Caco-2 (cell line): ENCODE measurements at regions not wholly inside any gene's neighbourhood (a gene's known extent, or its start where the extent isn't known, plus 50 kb on each side); places are given as distances from the start of the nearest gene placed in this dataset.
"Not testable (repeated sequence)": the region's sequence is repeated elsewhere in the genome, so short reads cannot be mapped to it uniquely, and the experiment has no call there.

Source experiments
- BruUV-seq: library from RNA; stranded (reverse); fragments of 400-500 nt; replicated peaks from 2 replicates; lab custom pipeline; 2021; lab: Mats Ljungman, UMichigan
- CTCF ChIA-PET: fragments of 300-600 bp; sonication (Branson Sonifier 250); formaldehyde crosslinking; loops from one replicate; lab custom pipeline; 2022; ENCODE audit warnings: antibody characterized with exemption; lab: Charles Lee
- POLR2A ChIA-PET: fragments of 300-600 bp; sonication (Branson Sonifier 250); formaldehyde crosslinking; loops from one replicate; lab custom pipeline; 2022; ENCODE audit warnings: antibody characterized with exemption; lab: Charles Lee
- DNase-seq, 2 experiments: peaks; one replicate each; pipeline versions ENCODE4 v3.0.0 to v3.0.0-alpha.2; 2020 to 2022
- H3K27me3 ChIP-seq: replicated peaks from 2 replicates; pipeline ENCODE4 v1.6.0; 2011; ENCODE audit warnings: low read length; ENCODE audit not compliant: control insufficient read depth, insufficient read depth
- H3K36me3 ChIP-seq: 2 replicates; pipeline ENCODE4 v1.5.1; 2011; ENCODE audit warnings: low read length; ENCODE audit not compliant: control insufficient read depth, insufficient read depth
- H3K4me1 ChIP-seq: fragments of 250-450 bp; sonication (Bioruptor Pico); 2 replicates; pipeline ENCODE4 v1.5.1; 2020; ENCODE audit warnings: mild to moderate bottlenecking
- H3K4me3 ChIP-seq: 2 replicates; pipeline ENCODE4 v1.5.1; 2011; ENCODE audit warnings: low read depth, mild to moderate bottlenecking, control low read depth, low read length
- H3K9me3 ChIP-seq: fragments of 250-450 bp; sonication (Bioruptor Pico); 2 replicates; pipeline ENCODE4 v1.5.1; 2020; ENCODE audit warnings: mild to moderate bottlenecking, moderate library complexity
- H3K27ac Mint-ChIP-seq: one replicate; pipeline ENCODE4 v1.8.0; 2022; ENCODE audit warnings: mixed read lengths; ENCODE audit not compliant: unreplicated experiment
- H3K27me3 Mint-ChIP-seq: one replicate; pipeline ENCODE4 v1.8.0; 2022; ENCODE audit warnings: mixed read lengths; ENCODE audit not compliant: insufficient read depth, unreplicated experiment
- H3K36me3 Mint-ChIP-seq: one replicate; pipeline ENCODE4 v1.8.0; 2022; ENCODE audit warnings: mild to moderate bottlenecking, mixed read lengths; ENCODE audit not compliant: insufficient read depth, unreplicated experiment
- H3K4me1 Mint-ChIP-seq: one replicate; pipeline ENCODE4 v1.8.0; 2022; ENCODE audit warnings: low read depth, mixed read lengths; ENCODE audit not compliant: unreplicated experiment
- H3K4me3 Mint-ChIP-seq: one replicate; pipeline ENCODE4 v1.8.0; 2022; ENCODE audit warnings: mild to moderate bottlenecking, moderate library complexity, mixed read lengths; ENCODE audit not compliant: unreplicated experiment
- H3K9me3 Mint-ChIP-seq: one replicate; pipeline ENCODE4 v1.8.0; 2022; ENCODE audit warnings: mixed read lengths; ENCODE audit not compliant: unreplicated experiment
- CTCF ChIP-seq, 2 experiments: fragments of 200-600 bp in 1 of 2; IDR thresholded peaks; 1 replicate in 1 of 2; 2 replicates in 1 of 2; pipeline versions ENCODE4 v1.5.1 to v1.8.0; 2011 to 2022; ENCODE audit warnings: antibody characterized with exemption in 1 of 2, control low read depth in 1 of 2, inconsistent platforms in 1 of 2, low read depth in 1 of 2, low read length in 1 of 2, mild to moderate bottlenecking in 1 of 2, moderate library complexity in 1 of 2; ENCODE audit not compliant: insufficient read depth in 1 of 2, severe bottlenecking in 1 of 2, unreplicated experiment in 1 of 2
- intact Hi-C: fragments of 100-400 bp; cut with micrococcal nuclease; formaldehyde crosslinking; loops from one replicate; pipeline ENCODE4 v1.10.0; 2022; ENCODE audit not compliant: unreplicated experiment

DNA sequence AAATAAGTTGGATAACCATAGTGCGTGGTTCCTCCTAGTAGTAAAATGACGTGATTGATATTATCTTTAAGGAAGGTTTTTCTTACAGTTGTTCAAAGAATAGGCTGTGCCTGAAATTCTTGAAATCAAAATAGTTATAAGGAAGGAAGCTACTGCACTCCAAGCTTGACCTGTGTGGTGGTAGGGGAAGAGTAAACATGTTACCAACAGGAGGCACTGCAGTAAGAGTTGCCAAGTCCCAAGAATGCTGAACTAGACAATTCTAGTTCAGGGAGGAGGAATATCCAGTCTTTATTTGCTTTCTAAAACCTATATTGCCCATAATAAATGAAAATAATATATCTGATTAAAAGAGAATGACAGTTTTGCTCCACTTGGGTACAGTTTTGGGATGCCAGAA is 764.5 kb downstream of the TMTC2 start:
- no peaks in the 10 kb centered on the region for H3K4me1 Mint-ChIP-seq
- BruUV-seq: no TSS peak
- Histone ChIP-seq H3K27me3 (no peaks in the 10 kb centered on the region), H3K36me3 (no peaks in the 10 kb centered on the region), H3K4me1 (no peaks in the 10 kb centered on the region), H3K4me3 (no peak overlapping the region), H3K9me3 (no peaks in the 10 kb centered on the region)
- no peak overlapping the region for H3K27ac Mint-ChIP-seq
- H3K4me3 Mint-ChIP-seq: no peak overlapping the region
- CTCF ChIA-PET: no interaction called here
- intact Hi-C loops: no loop called here
- peaks cover 6% of the 10 kb centered on the region for H3K27me3 Mint-ChIP-seq
- H3K9me3 Mint-ChIP-seq: peaks cover 7% of the 10 kb centered on the region
- POLR2A ChIA-PET: no interaction called here
- DNase-seq: no peak
- no peak for TF ChIP-seq CTCF (IDR thresholded peaks at IDR 0.05; ENCODE audit: insufficient read depth in 1 of 2, low read depth in 1 of 2, low read length in 1 of 2, severe bottlenecking in 1 of 2, unreplicated experiment in 1 of 2)
- H3K36me3 Mint-ChIP-seq: no peaks in the 10 kb centered on the region

DNA sequence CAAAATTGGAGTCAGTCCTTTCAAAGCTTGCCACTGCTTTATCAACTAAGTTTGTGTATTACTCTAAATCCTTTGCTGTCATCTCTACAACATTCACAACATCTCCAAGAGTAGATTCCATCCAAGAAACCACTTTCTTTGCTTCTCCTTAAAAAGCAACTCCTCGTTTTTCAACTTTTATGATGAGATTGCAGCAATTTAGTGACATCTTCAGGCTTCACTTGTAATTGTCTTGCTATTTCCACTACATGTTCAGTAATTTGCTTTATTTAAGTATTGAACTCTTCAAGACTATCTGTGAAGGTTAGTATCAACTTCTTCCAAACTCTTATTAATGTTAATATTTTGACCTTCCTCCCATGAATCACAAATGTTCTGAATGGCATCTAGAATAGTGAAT is 747.9 kb downstream of the TMTC2 start:
- H3K4me3 ChIP-seq: no peak overlapping the region
- DNase-seq: no peak
- intact Hi-C loops: no loop called here
- H3K9me3 ChIP-seq: no peaks in the 10 kb centered on the region
- no peaks in the 10 kb centered on the region for H3K4me1 Mint-ChIP-seq
- no peak overlapping the region for H3K4me3 Mint-ChIP-seq
- no peaks in the 10 kb centered on the region for H3K27me3 ChIP-seq
- H3K27ac Mint-ChIP-seq: no peak overlapping the region
- H3K36me3 Mint-ChIP-seq: no peaks in the 10 kb centered on the region
- H3K4me1 ChIP-seq: no peaks in the 10 kb centered on the region
- peaks cover 31% of the 10 kb centered on the region for H3K9me3 Mint-ChIP-seq
- no peaks in the 10 kb centered on the region for H3K36me3 ChIP-seq
- CTCF ChIA-PET: no interaction called here
- POLR2A ChIA-PET: no interaction called here
- BruUV-seq: no TSS peak
- no peaks in the 10 kb centered on the region for H3K27me3 Mint-ChIP-seq
- TF ChIP-seq CTCF (IDR thresholded peaks at IDR 0.05; ENCODE audit: insufficient read depth in 1 of 2, low read depth in 1 of 2, low read length in 1 of 2, severe bottlenecking in 1 of 2, unreplicated experiment in 1 of 2): no peak

- no peaks in the 10 kb centered on the region for H3K4me1 ChIP-seq
- Mint-ChIP-seq H3K27me3 (no peaks in the 10 kb centered on the region), H3K36me3 (no peaks in the 10 kb centered on the region), H3K9me3 (peaks cover 31% of the 10 kb centered on the region), H3K27ac (no peak overlapping the region), H3K4me1 (no peaks in the 10 kb centered on the region), H3K4me3 (no peak overlapping the region)
- BruUV-seq: no TSS peak
- no peaks in the 10 kb centered on the region for H3K27me3 ChIP-seq
- CTCF ChIA-PET: no interaction called here
- DNase-seq: no peak
- intact Hi-C loops: no loop called here
- no peak for TF ChIP-seq CTCF (IDR thresholded peaks at IDR 0.05; ENCODE audit: insufficient read depth in 1 of 2, low read depth in 1 of 2, low read length in 1 of 2, severe bottlenecking in 1 of 2, unreplicated experiment in 1 of 2)
- H3K9me3 ChIP-seq: no peaks in the 10 kb centered on the region
- POLR2A ChIA-PET: no interaction called here
- H3K4me3 ChIP-seq: no peak overlapping the region
- H3K36me3 ChIP-seq: no peaks in the 10 kb centered on the region
Observed at GRCh38 chr12:83432176-83432719, 745.5 kb downstream of the TMTC2 start.

- H3K27ac Mint-ChIP-seq, CTCF ChIA-PET, POLR2A ChIA-PET, H3K9me3 ChIP-seq, H3K4me3 ChIP-seq, H3K4me3 Mint-ChIP-seq, H3K4me1 Mint-ChIP-seq, H3K36me3 ChIP-seq, H3K27me3 ChIP-seq, DNase-seq, intact Hi-C loops, BruUV-seq, H3K27me3 Mint-ChIP-seq, H3K4me1 ChIP-seq, H3K36me3 Mint-ChIP-seq: not testable (repeated sequence)
- peaks cover 25% of the 10 kb centered on the region for H3K9me3 Mint-ChIP-seq
Observed at GRCh38 chr12:83427586-83428136, 741.0 kb downstream of the TMTC2 start.
